ENCODE measurements at regions not wholly inside any gene's neighbourhood (a gene's known extent, or its start where the extent isn't known, plus 50 kb on each side); places are given as distances from the start of the nearest gene placed in this dataset.

DNA sequence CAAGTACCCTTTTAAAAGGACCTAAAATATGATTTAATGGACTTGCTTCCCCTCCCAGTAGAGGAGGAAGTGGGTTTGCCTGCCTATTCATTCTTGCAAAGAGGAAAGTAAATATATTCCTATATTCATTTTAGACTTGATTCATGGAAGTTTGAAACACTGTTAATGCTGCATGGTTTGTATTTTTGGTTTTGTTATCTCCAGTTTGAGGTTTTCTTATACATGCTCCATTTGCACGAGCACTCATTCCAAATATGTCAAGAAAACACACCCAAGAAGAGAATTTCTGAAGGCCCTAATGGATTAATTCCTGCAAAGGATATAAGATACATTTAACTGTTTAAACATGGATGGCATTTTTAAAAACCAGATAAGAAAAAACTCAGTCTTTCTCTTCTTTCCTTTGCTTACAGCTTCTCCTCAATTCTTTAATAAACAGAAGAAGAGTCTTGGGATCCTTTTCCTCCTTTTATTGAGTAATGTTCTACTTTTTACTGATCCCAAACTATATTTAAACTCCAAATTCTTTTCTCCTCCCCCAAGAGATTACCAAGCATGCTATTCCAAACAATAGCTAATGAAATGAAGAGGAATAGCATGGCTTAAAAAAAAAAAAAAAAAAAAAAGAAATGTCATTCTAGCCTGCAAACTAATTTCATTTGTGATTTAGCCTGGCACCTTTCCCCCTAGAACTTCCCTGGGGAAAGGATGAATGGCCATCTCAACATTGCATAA is 54.6 kb upstream of the LDB2 start:
- intact Hi-C loops (cut with micrococcal nuclease) = no loop called here
- Mint-ChIP-seq H3K4me1 (ENCODE audit: low read depth) (no peaks in the 10 kb centered on the region), H3K36me3 (ENCODE audit: low read depth) (no peaks in the 10 kb centered on the region), H3K9me3 (peaks cover 7% of the 10 kb centered on the region), H3K27me3 (ENCODE audit: insufficient read depth) (peaks cover 1% of the 10 kb centered on the region), H3K27ac (no peak overlapping the region), H3K4me3 (no peak overlapping the region)
- no peak for DNase-seq (ENCODE audit: low spot score)

- Mint-ChIP-seq H3K9me3 (peaks cover 7% of the 10 kb centered on the region), H3K27me3 (ENCODE audit: insufficient read depth) (peaks cover 1% of the 10 kb centered on the region), H3K27ac (no peak overlapping the region), H3K36me3 (ENCODE audit: low read depth) (no peaks in the 10 kb centered on the region), H3K4me1 (ENCODE audit: low read depth) (no peaks in the 10 kb centered on the region), H3K4me3 (no peak overlapping the region)
- DNase-seq (ENCODE audit: low spot score) = no peak
- intact Hi-C loops (cut with micrococcal nuclease) = no loop called here
These were observed 54.0 kb upstream of the LDB2 start for GRCh38 chr4:16952462-16952871.
